ENCODE measurements at regions not wholly inside any gene's neighbourhood (a gene's known extent, or its start where the extent isn't known, plus 50 kb on each side); places are given as distances from the start of the nearest gene placed in this dataset.

DNA sequence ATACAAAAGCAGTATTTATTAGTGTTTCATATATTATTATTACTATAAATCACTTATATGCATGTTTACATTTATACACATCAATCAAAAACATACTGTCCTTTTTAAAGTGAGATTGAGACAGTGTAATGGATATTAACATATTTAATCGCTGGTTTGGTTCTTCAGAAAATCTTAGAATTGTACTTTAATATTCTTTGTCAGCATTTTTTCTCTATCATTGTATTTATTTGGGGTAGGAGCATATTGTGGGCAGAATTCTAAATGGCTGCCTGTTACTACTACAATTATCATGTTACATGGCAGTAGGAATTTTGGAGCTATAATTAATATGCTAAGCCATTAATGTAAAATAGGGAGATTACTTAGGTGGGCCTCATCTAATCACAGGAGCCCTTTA lies 722.6 kb downstream of the TLR4 start:
- DNase-seq: no peak

DNA sequence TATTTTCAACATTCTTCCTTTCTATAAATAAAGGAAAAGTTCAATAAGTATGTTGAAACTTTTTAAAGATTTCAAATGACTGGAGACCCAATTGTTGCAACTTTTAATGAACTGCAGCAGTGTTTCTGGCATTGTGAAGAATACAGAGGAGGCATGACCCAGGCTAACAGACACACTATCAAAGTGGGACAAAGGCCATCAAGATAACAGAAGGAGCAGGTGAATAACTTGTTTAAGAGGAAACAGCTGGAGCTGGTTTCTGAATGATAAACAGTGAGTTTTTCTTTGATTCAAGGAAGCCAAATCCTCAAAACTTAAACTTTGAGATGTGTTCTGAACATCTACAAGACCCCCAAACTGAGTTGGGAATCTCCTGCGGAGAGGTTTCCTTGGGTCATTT lies 734.6 kb downstream of the TLR4 start:
- no peak for DNase-seq

DNA sequence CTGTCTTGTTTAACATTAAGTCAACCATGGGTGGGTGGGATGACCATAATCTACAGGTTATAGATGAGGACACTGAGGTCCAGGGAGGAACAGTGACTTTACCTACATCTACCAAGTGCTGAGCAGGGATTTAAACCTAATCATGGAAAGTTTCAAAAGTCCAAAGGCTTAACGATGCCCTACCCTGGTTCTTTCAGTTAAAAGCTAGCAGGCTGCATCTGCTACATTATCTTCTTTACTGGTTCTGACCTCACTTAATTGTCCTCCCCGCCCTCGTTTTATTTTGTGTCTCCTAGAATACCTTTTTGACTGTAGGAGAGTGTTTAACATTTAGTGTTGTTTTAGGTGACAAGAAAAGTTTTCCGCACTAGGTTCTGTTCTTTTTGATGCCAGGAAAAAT lies 735.2 kb downstream of the TLR4 start:
- no peak for DNase-seq

DNA sequence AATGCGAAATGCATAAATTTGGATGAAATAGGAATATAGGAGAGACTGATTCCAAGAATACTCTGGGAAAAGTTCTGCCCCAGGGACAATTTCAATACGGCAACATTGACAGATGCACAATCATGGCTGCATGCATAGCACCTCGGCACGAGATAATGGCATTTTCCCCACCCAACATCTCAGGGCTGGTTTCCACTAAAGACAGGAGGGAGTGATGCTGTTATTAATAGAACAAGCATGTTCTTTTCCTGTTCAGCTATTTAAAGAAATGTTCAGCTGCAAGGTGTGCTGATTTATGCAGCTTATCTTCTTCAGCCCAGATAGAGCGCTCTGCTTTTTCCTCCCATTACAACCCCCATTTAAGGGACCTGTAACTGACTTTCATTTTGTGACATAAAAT lies 740.2 kb downstream of the TLR4 start:
- DNase-seq: no peak

DNA sequence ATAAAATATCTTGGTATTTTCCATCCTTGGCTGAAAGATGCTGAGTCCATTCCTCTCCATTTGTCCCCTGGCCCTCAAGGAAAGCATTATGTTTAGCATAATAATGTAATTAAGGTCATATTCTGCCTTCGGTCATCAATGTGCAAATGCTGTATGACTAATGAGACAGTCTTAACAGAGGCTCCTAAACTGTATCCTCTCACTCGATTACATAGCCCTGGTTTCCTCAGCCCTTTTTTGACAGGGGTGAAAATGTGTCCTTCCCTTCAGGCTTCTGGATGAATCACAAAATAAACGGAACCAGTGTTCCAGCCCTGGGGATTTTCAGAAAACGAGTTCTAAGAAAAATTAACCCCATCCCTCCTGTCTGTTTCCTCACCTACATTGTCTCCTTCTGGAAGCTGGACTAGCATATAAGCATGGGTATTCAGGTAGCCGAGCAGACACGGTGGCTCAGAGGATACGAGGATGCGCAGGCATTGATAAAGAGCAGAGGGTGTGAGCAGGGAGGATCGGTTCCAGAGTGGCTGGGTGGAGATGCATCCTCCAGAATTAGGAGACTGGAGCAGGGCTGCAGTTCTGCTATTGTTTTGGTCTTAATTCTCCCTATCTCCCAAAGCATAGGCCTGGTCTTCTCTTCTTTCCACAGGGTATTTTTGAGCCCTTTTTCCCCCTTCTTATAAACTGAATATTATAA lies 742.9 kb downstream of the TLR4 start:
- DNase-seq: no peak

DNA sequence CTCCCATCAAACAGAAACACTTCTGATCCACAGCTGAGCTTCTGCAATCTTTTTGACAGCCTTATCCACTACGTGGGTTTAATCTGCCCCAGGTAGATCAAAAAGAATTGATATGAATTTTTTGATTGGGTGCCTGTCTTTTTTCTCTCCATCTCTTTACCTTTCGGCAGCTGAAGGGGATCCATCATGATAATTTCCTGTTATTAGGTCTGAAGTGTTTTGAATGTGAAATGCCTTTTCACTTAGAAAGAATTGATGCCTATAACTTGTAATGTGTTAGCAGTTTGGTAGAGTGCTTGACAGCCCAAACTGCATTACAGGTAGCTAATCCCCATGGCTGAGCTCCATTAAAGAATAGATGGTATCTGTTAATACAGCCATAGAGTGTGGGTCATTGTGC lies 745.4 kb downstream of the TLR4 start:
- no peak for DNase-seq

DNA sequence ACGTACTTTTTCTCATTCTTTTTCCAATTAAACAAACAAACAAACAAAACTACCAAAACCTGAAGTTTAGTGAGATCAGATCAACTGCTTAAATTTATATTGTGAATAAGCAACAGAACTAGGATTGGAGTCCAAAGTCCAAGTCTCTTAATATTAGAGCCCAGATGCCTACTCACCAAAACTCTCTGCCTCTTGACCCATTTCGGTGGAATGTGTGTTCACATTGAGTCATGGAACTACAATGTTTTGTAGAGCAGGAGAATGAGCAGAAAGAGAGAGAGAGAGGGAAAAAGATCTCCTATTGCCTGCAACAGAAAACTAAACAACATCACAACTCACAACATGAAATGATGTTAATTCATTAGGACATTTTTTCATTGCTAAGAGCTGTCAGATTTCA lies 751.1 kb downstream of the TLR4 start:
- no peak for DNase-seq

DNA sequence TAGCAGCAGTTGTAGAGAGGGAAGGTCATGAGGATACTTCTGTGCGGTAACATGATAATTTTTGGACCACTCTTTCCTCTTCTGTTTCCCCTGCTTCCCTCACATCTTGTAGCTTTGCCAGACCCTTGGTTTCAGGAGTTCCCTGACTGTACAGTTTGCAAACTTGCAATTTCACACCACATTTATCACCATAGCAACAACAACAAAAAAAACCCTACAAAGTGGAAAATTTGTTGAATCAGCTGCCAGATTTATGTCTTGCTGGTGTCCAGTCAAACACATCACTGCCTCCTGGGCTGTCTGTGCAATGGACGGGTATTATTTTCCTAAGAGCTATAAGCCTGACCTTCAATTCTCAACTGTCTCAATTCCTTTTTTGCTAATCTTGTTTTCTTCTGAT lies 751.6 kb downstream of the TLR4 start:
- DNase-seq: no peak

DNA sequence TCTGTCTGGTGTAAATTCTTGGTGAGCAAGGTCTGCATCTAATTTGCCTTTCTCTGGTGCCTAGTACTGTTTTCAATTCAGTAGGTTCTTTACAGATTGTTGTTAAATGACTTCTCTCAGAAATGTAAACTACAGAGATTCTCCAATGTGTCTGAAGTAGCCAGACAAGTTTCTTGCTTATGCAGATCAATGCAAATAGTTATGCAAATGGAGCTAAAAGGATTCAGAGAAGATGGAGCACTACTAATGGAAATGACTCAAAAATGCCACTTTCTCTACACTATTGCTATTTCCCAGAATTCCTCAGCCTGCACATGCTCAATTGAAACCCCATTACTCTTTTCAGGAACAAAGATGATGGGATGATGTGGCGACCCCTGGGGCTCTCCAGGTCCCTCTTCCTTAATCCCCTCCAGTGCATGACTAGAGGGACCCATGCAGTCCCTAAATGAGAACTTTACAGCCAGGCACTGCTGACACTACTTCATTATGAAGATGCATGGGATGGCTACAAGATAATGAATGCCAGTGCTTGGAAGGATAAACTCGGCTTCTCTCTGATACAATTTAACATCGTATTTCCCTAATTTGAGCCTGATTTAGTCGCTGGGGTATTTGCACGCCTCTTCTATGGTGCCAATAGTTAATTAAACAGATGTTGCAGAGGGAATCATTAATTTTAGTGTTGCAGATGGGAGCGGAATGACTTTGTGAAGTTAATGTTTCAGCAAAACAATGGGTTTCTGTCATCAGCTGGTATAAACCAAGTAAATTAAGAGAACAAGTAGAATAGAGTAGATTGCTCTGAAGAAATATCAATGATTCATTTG lies 753.2 kb downstream of the TLR4 start:
- no peak for DNase-seq

DNA sequence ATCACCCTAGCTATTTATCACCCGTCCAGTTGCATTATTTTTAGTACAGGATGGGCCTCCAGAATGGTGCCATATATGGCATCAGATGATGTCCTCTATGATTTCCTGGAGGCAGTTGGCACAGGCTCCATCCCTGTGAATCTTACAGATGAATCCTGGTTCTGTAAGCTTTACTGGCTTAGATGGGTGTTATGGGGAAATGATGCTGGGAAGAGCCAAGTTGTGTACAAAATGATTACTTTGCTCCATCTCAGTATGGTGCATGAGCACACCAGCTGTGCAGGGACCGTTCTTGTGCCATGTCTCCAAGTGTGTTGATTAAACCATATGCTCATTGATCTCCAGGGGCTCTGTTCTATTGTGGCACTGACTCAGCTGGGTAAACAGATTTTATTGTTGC lies 755.7 kb downstream of the TLR4 start:
- DNase-seq: no peak

DNA sequence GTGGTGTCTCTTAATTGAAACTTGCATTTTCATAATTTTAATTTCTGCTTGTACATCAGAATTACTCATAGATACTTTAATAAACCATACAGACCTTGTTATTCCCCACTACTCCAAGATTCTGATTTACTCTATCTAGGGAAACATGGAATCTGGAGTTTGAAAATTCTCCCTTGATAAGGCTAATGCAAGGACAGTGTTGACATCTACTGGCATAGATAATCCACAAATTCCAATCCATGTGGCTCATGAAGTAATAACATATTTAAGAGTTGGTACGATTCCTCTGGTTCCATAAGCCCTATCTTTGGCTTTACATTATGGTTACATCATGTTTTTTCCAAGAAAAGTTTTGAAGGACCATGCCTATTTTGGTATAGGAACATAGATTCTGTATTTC lies 759.2 kb downstream of the TLR4 start:
- DNase-seq: no peak

DNA sequence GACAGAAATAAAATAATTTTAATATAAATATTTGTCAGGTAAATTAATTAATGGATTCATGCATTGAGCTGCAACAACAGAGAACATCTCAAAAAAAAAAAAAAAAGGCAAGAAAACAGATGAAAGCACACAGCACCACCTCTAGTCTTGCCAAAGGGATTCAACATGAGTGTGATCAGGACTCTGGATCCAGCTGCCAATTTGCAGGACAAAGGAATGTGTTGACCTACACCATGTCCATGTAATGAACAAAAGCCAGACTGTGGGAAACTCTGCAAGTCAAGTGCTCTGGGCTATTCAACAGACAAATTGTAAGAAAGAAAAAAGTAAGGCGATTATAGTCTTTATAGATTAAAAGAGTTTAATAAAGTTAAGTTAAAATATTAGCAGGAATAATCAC lies 769.3 kb downstream of the TLR4 start:
- DNase-seq: no peak

DNA sequence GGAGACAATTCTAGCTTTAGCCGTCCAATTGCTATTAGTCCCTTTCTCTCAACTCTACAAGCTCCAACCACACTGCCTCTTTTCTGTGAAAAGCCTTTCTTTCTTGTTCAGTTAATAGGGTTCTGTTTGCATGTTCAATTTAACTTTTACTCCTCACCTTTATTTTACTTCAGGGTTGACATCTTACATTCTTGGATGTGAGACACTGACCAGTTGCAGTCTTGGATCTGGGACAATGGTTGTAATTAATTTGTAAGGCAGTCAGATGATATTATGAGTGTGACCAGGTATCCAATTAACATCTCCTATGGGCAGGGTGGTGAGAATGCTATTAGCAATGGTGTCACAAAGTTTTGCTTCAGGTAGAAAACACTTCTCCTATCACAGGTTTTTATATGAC lies 774.5 kb downstream of the TLR4 start:
- DNase-seq: no peak

DNA sequence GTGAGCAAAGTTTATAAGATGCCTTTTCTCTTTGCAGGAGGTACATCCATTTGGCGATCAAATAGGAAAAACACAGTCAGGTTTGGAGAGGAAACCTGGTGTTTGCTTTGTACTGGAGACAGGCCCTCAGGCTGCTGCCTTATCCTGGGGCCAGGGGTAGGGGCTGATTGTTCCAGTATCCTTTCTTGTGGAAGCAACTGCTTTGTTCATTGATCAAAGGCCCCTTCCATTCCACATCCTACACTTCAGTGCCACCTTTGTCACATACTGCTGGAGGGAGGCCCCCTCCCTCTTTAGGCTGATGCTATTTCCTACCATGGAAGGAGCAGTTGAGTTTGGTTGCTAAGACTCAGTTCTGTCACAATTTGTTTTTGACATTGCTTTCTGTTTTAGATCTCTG lies 778.1 kb downstream of the TLR4 start:
- no peak for DNase-seq

DNA sequence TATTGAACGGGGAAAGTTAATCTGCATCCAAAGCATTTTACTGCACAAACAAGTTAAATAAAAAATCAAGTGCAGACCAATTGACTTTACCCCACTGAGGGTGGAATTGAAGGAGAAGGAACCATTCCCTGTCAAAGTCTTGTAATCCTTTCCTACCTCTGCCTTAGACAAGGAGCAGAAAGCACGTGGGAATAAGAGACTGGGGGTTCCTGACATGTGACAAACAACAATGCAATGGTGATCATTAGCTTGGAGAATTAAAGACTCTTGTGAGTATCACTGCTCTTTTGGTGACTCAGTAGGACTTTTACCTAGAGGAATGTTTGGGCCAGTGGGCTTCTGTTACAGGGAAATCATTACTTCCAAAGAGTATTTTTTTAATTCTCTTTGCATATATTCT lies 779.5 kb downstream of the TLR4 start:
- no peak for DNase-seq

DNA sequence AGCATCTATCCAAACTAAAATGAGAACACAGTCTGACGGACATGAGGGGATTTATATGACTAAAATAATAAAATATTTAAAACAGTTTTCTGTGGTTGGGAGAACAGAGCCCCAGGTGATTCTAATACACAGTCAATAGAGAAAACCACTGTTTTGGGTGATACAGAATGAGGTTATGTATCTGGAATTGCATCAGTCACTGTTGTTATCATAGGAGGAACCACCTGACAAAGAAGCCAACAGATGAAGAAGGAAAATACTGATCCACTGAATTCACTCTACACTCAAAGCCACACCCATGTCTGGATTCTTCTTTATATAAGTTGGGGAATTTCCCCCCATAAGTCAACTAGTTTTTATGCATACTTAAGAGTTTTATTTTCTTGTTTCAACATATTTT lies 799.0 kb downstream of the TLR4 start:
- DNase-seq: no peak

DNA sequence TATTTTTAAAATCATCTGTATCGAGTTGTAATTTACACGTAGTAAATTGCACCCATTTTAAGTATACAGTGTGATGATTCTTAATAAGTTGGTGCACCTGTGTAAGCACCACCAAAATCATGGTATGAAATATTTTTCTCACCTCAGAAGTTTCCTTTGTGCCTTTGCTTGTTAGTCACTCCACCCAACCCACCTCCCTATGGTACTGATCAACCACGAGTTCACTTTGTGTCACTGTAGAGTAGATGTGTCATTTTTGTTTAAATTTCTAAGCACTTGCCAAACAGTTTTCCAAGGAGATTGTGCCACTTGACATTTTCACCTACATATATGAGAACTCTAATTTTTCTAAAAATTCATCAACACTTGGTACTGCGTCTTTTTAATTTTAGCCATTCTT lies 806.5 kb downstream of the TLR4 start:
- DNase-seq: no peak

DNA sequence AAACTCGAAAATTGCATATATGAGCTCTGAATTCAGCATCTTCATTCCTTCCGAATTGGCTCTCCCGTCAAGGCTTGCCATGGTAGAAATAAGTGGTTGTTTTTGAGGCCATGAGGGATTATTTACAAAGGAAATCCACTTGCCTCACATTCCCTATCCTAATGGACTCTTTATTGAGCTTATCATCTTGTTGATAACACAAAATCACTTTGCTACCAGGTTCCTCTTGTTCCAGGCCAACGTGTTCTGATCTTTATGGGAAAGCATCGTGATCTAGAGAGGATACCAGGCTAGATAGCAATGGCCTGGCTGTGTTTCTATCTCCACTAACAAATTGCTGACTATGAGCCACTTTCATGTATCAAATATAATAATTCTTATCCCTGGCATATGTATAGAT lies 811.7 kb downstream of the TLR4 start:
- DNase-seq: no peak

DNA sequence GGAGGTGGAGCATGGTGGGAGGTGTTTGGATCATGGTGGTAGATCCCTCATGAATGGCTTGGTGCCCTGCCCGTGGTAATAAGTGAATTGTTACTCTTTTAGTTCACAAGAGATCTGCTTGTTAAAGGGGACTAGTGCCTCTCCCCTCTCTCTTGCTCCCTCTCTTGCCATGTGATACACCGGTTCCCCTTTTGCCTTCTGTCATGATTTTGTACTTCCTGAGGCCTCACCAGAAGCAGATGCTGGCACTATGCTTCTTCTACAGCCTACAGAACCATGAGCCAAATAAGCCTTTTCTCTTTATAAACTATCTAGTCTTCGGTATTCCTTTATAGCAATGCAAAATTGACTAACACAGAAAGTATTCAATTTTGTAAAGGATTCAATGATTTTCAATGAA lies 817.1 kb downstream of the TLR4 start:
- no peak for DNase-seq

DNA sequence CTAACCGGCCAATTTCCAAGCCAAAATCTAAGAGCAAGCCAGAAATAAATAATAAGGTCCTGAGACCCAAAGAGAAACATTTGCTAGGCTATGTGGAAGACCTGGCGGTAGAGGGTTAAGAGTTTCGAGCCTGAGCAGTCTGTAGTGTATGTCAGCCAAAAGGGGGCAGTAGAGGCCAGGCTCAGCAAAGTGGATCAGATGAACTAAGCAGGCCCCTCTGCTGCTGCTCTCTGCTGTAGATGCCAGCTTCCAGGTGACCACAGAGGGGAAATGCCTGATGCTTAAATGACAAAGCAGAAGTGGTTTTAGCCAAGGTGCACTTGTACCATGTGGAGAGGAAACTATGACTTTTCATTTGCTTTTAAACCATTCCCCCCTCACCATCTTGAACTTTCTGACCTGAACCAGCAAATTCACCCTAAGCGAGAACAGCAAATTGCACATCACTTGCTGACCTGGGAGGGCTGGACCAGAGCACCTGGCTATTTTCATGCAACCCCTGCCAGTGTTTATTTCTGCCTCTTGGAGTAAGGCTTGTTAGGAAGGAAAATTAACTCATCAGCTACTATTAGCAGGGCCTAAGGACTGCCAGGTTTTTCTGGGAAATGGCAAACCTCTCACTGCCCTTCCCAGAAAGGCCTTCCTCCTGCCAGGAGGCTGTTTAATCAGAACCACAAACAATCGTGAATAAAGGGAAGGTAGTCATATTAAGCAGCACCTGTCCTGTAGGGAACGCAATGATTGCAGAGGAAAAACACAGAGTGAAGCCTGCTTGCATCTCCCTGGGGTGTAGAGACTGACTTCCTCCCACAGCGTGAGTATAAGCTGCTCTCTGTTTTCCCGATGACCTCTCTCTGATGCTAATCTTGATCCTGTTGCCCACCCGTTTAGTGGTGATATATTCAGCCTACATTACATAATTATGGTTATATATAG lies 818.2 kb downstream of the TLR4 start:
- DNase-seq: peak; percentile 0 to 1

DNA sequence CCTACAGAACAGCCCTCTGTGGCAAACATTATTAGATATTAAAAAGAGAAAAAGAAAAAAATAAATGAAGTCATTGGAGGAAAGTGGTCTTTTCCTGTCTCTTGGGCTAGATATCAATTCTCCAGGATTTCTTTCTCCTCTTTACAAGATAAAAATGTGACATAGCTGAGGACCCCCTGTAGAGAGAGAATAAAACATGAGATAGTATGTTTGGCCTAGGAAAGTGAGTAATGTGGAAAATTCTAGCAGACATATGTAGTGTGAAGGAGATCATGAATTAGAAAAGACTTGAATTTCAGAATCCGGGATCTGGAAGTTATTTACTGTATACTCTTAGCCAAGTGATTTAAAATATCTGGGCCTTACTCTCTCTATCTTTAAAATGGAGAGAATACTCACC lies 823.1 kb downstream of the TLR4 start:
- DNase-seq: no peak

DNA sequence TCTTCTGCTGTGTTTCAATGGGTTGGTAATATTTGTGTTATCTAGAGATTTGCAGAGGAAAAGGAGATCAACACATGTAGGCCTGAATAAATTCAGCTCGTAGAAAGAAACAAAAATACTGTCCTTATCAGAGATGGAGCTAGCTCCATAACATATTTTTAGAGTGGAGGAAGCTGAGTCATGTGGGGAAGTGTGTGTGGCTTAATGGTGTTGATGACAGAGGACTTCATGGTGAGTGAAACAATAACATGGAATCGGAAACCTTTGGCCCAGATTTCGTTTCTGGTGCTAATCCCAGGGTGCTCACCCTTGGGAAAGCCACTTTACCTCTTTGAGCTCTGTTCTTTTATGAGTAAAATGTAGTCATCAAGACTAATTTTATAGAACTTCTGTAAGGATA lies 825.0 kb downstream of the TLR4 start:
- no peak for DNase-seq

DNA sequence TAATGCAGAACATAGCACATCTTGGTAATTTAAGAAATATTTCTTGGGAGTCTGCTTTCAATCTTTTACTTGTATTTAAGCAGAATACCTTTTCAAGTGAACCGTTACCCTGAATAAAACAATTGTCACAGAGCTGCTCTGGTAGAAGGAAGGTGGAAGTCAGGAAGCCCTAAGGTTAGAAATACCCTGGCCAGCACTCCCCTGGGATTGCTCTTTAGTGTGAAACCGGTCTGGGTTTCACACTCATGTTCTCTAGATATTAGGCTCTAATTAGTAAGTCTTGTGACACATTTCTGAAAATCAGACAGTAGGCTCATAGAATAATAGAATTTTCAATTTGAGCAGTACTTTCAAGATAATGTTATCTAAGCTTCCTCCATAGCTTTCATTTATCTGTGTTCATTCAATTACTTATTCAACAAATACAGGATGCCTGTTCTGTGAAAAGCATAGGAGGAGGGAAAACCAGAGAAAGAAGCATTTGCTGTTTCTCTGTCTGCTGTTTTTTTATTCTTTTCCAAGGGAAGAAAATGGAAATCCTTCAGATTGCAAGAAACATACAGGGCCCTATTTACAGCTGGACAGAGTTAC lies 825.5 kb downstream of the TLR4 start:
- DNase-seq: no peak
